Hematopoietic multipotent progenitor cell treated with erythropoietin and hydrocortisone succinate and interleukin-3 and kit ligand, for 4 days (in vitro differentiated cells): ENCODE measurements at regions not wholly inside any gene's neighbourhood (a gene's known extent, or its start where the extent isn't known, plus 50 kb on each side); places are given as distances from the start of the nearest gene placed in this dataset.

Experiments
- DNase-seq: peaks from one replicate; pipeline ENCODE4 v3.0.0-alpha.2; 2015

DNA sequence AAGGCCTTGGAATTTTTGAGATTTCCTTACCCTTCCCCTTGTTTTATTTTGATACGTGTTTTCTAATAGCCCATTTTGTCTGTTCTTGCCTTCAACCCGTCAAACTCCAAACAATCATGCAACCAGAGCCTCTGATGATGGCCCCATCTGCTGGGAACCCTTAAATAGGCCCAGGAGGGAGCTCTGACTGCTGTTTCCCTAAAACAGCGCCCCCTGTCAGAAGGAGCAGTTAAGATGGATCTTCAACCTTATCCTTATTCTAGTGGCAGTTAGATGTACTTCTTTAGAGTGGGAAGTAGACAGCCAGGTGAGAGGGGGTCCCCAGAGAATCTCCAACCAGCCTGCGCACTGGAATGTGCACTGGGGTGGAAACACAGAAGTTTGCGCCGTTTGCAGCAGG is 1031.0 kb upstream of the PCDH9 start:
- peak; percentile 8 for DNase-seq

DNA sequence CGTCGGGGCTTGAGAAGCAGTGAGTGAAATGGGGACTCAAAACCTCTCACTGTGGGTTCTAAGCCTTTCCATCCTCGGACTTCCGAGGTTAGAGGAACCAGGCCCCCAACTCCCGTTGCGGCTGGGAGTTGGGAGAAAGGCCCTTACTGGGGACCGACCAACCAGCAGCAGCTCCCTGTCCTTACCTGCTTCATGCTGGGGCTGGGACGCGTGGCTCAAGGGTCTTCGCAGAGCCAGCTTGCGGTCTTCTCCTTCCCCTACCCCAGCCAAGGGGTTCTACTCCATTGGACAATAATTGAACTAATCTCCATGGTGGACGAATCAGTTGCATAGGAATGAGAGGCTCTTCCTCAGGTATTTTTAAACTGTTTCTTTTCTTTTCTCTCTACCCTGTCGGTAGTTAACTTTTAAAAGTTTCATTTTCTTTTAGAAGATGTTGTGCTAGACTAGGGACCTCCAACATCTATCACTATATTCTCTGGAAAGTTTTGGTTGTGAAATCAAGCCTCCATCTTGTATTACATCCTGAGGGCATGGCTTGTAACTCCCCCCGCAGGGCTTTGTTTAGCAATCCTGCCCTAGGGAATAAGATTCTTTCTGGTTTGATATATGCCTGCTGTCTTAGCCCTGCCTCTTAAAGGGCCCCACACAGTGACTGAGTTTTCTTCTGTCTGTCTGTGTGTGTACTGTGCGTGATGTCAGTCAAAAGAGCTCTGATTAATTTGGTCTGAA is 1027.1 kb upstream of the PCDH9 start:
- no peak for DNase-seq

DNA sequence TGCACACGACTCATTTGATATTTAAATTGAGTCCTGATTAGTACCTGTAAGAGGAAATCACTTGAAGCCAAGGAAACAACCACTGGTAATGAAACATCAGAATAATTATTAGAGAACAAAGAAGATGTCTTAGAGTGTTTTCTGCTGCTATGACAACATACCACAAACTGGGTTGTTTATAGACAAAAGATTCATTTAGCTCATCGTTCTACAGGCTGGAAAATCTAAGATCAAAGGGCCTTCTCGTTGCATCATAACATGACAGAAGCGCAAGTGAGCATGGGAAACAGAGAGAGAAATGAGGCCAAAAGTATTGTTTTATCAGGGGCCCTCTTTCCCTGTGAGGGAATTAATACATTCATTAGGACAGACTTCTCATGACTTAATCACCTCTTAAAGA is 1024.0 kb upstream of the PCDH9 start:
- DNase-seq = no peak

DNA sequence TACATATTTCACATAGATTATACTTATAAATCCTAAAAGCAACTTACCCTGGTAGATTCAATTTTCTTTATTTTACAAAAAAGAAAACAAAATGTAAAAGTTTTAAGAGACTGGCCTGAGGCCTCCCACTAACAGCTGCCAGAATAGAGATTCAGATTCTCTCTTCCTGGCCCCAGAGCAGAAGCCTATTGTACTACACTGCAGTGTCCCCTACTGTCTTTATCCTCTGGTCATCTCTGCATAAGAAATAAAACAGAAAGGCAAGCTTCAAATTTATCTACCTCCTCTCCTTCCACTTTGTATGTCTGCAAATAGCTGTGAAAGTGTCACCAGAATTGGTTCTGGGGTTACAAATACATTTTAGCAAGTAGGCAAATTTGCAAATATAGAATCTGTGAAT is 1004.1 kb upstream of the PCDH9 start:
- peak; percentile 11 for DNase-seq

DNA sequence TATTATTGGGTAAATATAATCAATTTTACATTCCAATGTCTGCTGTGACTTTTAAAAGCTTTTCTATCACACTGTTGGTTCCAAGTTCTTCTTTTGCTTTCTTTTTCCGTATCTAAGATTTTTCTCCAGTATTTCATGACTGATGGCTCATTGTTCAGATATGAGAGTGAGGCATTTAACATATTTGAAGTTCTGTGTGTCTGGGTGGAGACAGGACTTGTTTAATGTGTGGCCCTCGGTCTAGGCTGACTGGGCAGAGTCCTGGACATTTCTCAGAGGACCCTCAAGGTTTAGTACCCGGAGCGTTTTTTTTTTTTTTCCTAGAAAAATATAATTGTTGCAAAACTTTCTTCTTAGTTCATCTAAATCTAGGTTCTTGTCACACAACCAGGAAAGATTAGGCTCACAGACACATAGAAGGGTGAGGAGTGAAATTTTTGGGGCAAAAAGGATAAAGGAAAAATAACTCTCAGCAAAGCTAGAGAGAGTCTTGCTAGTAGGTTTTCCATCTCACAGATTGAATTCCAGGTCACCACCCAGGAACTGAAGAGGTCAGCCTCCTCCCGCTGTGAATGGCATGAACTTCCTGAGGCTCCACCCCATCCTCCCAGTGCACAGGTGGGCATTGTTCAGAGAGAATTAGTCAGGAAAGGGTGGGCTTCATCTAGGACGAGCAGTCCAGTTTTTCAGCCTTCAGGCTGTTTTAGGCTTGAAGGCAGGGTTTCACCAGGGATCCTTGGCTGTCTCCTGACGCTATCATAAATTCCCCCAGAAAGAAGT is 1002.4 kb upstream of the PCDH9 start:
- DNase-seq = no peak

DNA sequence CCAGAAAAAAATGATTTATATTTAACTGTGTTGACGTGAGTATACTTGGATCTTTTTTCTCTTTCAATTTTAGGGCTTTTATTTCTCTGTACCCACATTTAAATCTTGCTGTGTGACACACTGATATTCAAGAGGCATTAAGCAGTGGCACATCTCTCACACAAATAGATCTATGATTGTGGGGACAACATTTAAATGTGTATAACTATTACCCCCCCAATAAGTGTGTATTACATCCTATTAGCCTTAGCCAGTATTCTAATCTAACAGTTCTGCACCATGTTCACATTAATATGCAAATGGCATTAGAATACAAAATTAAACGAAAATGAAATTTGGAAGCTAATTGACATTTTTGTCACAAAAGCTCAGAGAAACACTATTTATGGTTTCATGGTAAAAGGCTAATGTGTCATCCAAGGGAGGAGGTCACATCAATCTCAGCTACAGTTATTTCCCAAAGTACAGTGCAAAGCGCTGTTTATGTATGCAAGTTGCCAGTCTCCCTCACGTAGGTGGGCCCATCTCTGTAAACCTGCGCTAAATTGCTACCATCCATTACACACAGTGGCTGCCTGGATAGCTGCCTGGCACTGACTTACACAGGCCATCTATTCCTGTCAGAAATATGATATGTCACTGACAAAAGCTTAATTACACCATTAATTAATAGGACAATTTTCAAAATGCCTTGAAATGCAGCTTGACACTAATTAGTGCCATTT is 984.7 kb upstream of the PCDH9 start:
- DNase-seq = no peak

DNA sequence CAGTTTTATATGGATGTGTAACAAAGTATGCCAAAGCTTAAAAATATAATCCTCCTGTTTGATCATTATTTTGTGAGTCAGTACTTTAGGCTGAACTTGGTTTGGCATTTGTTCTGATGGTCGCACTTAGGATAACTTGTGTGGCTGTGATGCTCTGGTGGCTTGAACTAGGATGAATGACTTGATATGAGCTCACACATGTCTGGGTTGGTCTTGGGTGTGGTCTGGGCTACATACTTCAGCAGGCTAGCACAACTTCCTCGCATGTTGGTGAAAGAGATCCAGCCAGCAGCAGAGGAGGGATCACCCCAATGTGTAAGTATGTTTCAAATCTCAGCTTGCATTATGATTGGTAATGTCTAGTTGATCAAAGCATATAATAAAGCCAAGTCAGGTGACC is 969.1 kb upstream of the PCDH9 start:
- no peak for DNase-seq

DNA sequence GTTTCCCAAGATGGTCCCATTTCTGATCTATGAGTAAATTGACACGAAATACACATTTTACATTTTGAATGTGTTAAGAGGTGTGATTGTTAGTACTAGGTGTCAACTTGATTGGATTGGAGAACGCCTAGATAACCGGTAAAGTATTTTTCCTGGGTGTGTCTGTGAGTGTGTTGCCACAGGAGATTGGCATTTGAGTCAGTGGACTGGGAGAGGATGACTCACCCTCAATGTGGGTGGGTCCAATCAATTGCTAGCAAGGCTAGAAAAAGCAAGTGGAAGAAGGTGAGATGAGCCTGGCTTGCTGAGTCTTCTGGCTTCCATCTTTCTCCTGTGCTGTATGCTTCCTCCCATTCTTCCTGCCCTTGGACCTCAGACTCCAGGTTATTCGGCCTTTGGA is 960.7 kb upstream of the PCDH9 start:
- peak; percentile 20 for DNase-seq

DNA sequence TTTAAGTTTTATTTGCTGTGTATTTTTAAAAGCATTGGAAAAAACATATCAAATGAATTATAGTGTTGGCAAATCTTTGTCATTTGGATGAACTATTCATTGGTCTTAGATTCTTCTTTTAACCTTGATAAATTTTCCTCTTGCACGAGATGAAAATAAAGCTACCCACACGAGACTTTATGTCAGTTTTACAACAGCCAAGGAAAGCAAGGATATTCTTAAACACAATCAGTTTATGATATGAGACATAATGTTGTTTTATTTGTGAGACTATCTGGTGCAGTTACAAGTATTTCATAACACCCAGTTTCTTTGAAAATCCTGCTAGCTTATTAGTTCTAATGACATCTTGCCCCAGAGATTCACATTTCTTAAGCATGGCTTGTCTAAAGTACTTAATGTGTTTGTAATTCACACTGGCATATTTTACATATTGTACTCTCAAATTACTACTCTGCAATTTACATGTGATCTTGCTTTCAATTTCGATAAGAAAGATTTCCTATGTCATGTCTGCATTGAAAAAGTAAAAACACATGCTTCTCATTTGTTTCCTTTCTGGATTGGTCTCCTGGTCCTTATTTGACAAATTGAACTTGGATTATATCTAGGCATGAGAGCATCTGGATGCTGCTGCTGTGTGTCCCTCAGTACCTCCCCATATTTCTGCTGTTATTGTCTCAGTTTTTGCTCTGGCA is 955.5 kb upstream of the PCDH9 start:
- no peak for DNase-seq

DNA sequence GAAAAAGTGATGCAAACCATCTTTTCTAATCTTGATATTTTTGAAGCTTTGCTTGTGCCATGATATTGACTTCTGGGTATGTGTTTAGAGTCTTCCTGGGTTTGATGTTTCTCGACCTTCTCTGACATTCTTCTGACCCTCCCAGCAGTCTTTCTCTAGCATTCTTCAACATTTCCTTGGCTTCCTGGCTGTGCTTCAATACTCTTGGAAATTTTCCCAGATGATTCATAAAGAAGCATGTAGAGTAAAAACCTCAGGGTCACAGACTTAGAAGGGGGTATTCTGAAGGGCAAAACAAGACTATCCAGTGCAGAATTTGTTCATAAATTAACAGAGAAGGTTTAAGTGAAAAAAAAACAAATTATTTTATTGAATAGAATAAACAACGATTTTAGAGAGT is 946.3 kb upstream of the PCDH9 start:
- DNase-seq = no peak

DNA sequence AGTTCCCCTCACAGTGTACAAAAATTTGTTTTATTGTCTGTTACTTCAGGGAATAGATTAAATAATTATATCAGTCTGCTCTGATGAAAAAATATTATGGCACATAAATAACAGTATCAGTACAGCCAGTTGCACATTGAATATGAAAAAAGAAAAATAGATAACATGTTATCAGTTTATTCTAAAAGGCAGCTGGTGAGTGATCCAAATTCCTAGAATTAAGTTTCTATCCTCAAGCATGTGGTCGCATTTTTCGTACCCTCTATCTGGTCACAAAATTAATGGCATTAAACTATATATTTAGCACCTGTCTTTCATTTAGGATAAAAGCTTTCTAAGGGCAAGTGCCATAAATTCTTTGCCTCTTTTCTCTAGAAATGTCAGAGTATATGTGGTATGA is 944.8 kb upstream of the PCDH9 start:
- DNase-seq = peak; percentile 13

DNA sequence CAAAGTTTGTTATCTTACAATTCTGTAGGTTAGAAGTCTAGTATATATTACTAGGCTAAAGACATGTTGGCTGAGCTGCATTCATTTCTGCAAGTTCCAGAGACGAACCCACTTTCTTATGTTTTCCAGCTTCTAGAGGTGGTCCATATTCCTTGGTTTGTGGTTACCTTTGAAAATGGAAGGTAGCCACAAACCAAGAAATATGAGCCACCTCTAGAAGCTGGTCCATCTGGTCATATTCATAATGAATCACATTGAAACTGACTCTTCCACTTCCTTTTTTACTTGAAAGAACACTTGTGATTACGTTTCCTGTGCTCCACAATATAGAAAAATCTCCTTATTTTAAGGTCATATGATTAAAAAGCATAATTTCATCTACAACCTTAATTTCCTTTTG is 943.0 kb upstream of the PCDH9 start:
- no peak for DNase-seq

DNA sequence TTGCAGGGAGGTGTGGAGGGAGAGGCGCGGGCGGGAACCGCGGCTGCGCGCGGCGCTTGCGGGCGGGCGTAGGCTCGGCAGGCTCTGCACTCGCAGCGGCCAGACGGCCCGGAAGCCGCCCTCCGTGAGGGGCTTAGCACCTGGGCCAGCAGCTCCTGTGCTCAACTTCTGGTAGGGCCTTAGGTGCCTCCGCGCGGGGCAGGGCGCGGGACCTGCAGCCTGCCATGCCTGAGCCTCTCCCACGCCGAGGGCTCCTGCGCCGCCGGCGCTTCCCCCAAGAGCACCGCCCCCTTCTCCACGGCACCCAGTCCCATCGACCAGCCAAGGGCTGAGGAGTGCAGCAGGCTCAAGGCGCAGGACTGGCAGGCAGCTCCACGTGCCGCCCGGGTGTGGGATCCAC is 940.8 kb upstream of the PCDH9 start:
- DNase-seq = no peak

DNA sequence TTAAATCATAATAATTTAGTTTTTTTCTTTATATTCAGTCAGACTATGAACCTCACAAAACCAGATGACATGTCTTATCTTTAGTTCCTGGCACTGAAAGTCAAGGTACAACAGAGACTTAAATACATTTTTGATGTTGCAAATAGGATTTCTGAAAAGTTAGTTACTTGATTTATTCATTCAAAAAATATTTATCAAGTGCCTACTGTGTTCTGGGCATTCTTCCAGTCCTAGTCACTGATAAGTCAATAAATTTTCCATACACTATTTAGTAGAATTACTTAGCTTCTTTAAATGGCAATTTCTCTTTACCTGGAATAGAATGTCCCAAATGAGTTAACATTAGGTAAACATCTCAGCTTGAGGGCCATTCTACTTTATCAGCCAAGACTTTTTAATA is 938.3 kb upstream of the PCDH9 start:
- no peak for DNase-seq

DNA sequence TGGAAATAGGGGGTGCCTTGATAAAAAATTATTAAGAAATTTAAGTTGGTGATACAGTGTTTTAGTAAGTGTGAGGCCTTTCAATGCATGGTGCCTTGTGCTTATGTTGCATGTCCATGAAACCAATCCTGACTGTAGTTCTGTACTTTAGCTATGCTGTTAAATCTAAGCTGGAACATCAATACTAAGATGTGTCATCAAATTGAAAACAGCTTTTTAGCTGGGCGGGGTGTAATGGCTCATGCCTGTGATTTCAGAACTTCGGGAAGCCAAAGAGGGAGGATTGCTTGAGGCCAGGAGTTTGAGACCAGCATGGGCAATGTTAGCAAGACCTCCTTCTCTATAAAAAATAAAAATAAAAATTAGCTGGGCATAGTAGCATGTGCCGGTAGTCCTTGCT is 930.3 kb upstream of the PCDH9 start:
- no peak for DNase-seq

DNA sequence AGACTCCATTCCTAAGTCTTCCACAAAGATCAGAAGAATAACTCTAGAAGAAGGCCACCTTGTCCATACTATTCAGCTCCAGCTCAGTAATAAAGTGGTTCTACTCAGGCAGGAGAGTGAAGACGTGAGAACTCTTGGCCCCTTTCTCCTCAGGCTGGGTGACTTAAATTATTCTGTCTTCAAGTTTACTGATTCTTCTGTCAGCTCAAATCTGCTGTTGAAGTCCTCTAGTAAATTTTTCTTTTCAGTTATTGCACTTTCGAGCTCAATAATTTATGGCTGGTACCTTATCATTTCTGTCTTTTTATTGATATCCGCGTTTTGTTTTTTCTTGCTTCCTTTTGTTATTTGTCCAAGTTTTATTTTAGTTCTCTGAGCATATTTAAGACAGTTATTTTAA is 922.3 kb upstream of the PCDH9 start:
- DNase-seq = no peak

DNA sequence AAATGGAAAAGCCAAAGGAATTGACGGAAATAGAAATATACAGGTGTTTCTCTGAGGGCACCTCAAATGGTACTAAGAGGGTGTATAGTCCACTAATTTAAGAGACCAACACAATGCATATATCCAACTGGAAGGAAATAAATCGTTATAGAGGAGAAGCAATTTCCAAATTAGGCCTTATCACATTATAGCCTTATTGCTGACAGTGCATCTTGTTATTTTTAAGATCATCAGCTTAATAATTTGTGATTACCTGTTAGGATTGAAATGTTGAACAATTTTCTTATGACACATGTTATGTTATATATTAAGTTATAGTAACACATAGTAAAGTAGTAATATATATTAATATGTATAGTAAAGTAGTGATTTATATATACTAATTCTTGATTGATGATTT is 915.7 kb upstream of the PCDH9 start:
- DNase-seq = no peak

DNA sequence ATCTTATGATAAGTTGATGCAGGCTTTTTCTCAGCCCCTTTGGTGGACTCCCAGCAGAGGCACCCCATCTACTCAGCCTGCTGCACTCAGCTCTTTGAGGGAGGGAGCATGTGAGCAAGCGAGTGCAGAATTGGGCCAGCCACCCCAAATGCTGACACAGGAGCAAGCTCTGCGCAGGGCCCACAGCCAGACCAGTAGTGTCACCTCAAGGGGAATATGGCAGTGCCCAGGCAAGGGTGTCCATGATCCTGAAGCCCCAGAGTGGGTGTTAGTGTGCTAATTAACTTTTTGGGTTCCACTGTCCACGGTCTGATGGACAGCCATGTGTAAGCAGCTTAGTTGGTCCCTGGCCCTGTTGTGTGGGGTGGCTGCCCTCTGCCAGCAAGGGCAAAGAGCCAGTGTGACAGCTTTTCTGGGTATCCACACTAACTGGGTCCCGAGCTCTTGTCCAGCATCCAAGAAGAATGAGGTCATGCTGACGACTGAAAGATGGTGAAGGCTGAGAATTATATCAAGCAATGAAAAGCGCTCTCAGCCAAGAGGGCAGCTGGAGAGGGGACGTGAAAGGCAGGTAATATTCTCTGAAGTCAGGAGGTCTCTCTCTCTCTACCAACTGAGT is 898.3 kb upstream of the PCDH9 start:
- DNase-seq = no peak

DNA sequence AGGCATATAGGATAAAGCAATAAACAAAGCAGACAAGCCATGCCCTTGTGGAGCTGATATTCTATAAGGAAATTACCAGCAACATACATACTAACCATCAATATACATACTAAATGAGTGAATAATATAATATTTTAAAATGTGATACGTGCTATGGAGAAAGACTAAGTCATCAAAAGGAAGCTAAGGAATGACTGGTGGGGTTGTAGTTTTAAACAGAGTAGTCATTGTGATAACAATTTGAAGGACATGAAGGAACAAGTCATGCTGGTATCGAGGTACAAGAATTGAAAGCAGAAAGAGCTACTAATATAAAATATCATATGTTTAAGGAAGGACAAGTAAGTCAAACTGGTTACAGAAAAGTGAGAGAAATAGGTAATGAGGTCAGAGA is 894.9 kb upstream of the PCDH9 start:
- no peak for DNase-seq

DNA sequence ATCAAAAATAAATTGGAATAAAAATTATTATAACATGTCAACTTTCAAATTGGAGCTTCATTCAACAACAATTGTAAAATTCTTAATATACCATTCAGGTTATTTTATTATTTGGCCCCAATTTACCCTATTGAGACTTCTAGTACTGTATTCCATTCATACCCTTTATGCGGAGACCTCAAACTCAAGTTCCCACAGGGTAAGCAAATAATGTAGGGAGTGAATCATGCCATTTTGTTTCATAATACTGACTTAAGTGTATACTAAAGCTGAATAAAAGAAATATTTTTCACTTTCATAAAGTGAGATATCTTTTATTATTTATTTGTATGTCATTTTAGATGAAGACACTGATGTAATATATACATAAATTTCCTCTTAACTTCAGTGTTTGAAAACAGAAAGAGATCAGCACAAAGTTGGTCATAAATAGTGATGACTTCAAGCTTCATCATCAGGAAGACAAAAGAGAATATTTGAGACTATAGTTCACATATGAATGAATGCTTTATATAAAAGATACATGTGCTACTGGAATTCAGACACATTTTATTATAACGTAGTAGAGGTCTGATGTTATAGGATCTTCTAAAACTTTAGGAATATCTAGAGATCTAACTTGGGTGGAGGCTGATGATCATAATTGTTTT is 894.4 kb upstream of the PCDH9 start:
- no peak for DNase-seq

DNA sequence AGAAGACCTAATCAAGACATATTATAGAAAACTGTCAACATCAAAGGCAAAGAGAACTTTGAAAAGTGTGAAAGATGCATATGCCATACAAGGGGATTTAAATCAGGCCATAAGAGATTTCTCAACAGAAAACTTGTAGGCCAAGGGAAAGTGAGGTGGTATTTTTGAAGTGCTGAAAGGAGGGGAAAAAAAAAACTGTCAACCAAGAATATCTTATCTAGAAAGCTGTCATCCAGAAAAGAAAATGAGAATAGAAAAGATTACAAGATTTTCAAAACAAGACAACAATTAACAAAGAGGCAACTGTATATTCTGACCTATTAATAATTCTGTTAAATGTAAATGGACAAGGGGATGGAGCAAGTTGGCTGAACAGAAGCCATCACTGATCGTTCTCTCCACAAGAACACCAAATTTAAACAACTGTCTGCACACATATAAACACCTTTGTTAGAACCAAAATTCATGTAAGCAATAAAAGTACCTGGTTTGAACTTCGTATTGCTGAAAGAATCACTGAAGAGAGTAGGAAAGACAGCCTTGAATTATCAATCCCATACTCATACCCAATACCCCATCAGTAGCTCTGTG is 880.1 kb upstream of the PCDH9 start:
- no peak for DNase-seq

DNA sequence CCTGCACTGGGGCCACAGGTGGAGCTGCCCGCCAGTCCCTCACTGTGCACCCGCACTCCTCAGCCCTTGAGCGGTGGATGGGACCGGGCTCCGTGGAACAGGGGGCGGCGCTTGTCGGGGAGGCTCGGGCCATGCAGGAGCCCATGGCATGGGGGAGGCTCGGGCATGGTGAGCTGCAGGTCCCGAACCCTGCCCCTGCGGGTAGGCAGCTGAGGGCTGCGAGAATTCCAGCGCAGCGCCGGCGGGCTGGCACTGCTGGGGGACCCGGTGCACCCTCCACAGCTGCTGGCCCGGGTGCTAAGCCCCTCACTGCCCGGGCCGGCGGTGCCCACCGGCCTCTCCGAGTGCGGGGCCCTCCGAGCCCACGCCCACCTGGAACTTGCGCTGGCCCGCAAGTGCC is 877.5 kb upstream of the PCDH9 start:
- DNase-seq = no peak
